Naive thymus-derived CD8-positive, alpha-beta T cell (primary cell): ENCODE measurements at regions not wholly inside any gene's neighbourhood (a gene's known extent, or its start where the extent isn't known, plus 50 kb on each side); places are given as distances from the start of the nearest gene placed in this dataset.

ENCODE experiments used
- ATAC-seq, 2 donors: fragments of 150-1000 bp; cut with Tn5 transposase in 1 of 2; sonication (Bioruptor Pico), chemical (Tn5 transposase) in 1 of 2; 1 replicate in 1 of 2; 2 replicates in 1 of 2; pipeline ENCODE4 v1.10.0; 2021; ENCODE audit warnings: mild to moderate bottlenecking in 2 of 2, moderate library complexity in 2 of 2
- POLR2A ChIA-PET: fragments of 350-600 bp; sonication (Branson Sonifier 250); formaldehyde crosslinking; loops from one replicate; lab custom pipeline; 2021; ENCODE audit warnings: antibody characterized with exemption; lab: Charles Lee
- DNase-seq, 10 donors: peaks; one replicate each; pipeline versions ENCODE4 v3.0.0 to v3.0.0-alpha.2; 2020 to 2022
- H3K27ac Mint-ChIP-seq, 10 donors: one replicate each; pipeline ENCODE4 v1.8.0; 2020 to 2022; ENCODE audit warnings: mild to moderate bottlenecking in 10 of 10, mixed read lengths in 10 of 10, moderate library complexity in 4 of 10, inconsistent platforms in 1 of 10
- H3K27me3 Mint-ChIP-seq, 5 donors: one replicate each; pipeline ENCODE4 v1.8.0; 2021 to 2022; ENCODE audit warnings: mixed read lengths in 5 of 5
- H3K36me3 Mint-ChIP-seq, 3 donors: one replicate each; pipeline ENCODE4 v1.8.0; 2020 to 2022; ENCODE audit warnings: mixed read lengths in 3 of 3, mild to moderate bottlenecking in 2 of 3, inconsistent platforms in 1 of 3
- H3K4me1 Mint-ChIP-seq, 4 donors: one replicate each; pipeline ENCODE4 v1.8.0; 2021 to 2022; ENCODE audit warnings: mixed read lengths in 4 of 4
- H3K4me3 Mint-ChIP-seq, 10 donors: one replicate each; pipeline ENCODE4 v1.8.0; 2020 to 2022; ENCODE audit warnings: mild to moderate bottlenecking in 10 of 10, mixed read lengths in 10 of 10, moderate library complexity in 6 of 10, inconsistent platforms in 1 of 10
- H3K9me3 Mint-ChIP-seq, 9 donors: one replicate each; pipeline ENCODE4 v1.8.0; 2020 to 2022; ENCODE audit warnings: mixed read lengths in 9 of 9, mild to moderate bottlenecking in 3 of 9, inconsistent platforms in 1 of 9, moderate library complexity in 1 of 9

DNA sequence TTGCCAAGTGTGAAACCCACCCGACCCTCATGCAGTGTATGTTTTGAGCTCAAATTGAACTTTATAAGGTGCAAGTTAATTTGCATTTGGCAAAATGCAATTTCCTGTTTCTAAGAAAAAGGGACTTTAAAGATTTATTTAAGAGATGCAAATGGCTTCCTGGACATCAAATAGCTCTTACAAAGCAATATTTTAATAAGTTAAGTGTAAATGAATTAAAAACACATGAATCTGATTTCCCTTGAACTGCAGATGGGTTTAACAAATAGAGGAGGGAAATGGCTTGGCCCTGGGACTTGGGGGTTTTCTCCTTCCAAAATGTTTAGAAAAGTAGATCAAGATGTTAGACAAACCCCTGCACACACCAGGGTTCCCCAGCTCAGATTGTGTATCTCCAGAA, 116.0 kb downstream of the EN1 start:
- no peaks in the 10 kb centered on the region for H3K36me3 Mint-ChIP-seq
- no peak overlapping the region for H3K4me3 Mint-ChIP-seq
- ATAC-seq (no peak), DNase-seq (no peak)
- POLR2A ChIA-PET = no interaction called here
- peaks cover 0 to 22% (median 3%) of the 10 kb centered on the region in 9 donors for H3K9me3 Mint-ChIP-seq
- H3K4me1 Mint-ChIP-seq = no peaks in the 10 kb centered on the region
- H3K27me3 Mint-ChIP-seq = peaks cover 0 to 32% (median 12%) of the 10 kb centered on the region in 5 donors
- H3K27ac Mint-ChIP-seq = no peak overlapping the region

DNA sequence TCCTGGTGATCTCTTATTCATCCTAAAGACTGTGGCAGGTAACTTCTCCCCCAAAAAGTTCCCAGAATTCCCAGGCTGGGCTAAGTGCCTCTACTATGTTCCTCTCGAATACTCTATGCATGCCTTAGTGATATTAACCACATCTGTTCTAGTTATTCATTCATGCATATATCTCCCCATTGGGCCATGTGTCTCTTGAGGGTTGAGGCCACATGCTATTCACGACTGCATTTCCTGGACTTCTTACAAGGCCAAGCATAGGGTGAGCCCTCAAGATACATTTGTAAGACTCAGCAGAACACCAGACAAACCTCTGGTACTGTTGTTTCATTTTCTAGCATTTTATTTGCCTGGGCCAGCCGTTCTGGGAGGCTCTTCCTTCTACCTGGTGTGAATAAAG, 117.0 kb downstream of the EN1 start:
- Mint-ChIP-seq H3K9me3 (peaks cover 0 to 22% (median 3%) of the 10 kb centered on the region in 9 donors), H3K36me3 (no peaks in the 10 kb centered on the region), H3K4me1 (no peaks in the 10 kb centered on the region), H3K27me3 (peaks cover 0 to 42% (median 15%) of the 10 kb centered on the region in 5 donors), H3K4me3 (no peak overlapping the region), H3K27ac (no peak overlapping the region)
- ATAC-seq (no peak), DNase-seq (no peak)
- POLR2A ChIA-PET = no interaction called here

DNA sequence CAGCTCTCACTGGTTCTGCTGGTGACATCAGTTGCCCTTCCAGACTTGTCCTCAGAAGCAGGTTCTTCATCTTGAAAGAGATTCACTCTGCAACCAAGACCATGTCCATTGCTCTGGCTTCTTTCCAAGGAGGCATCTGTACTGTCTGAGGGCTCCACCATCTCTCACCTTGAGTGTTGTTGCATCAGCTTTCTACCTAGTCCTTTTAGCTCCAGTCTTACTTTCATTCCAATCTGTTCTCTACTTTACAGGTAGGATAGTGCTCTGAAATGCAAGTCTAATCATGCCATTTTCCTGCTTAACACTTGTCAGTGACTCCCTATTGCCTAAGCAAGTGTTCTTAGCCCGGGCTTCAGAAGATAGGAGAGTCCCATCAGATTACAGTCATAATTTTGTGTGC, 117.7 kb downstream of the EN1 start:
- DNase-seq (no peak), ATAC-seq (no peak)
- Mint-ChIP-seq H3K4me3 (no peak overlapping the region), H3K36me3 (no peaks in the 10 kb centered on the region), H3K27ac (no peak overlapping the region), H3K27me3 (peaks cover 2 to 47% (median 15%) of the 10 kb centered on the region in 5 donors), H3K4me1 (no peaks in the 10 kb centered on the region), H3K9me3 (peaks cover 0 to 22% (median 3%) of the 10 kb centered on the region in 9 donors)
- POLR2A ChIA-PET = no interaction called here

DNA sequence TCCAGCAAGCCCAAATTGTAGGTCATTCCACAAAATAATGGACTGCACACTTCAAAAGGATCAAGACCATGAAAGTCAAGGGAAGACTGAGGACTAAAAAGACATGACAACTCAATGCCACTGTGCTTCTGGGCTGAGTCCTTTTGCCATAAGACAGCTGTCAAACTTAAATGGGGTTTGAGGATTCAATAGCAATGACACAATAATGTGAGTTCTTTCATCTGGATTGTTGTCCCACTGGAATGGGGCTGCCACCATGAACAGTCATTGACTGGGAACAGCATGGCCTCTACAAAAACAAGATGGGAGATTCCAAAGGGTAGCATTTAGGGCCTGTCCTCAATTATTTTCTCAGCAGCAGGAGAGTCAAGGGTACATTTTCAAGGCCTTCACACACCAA, 118.5 kb downstream of the EN1 start:
- Mint-ChIP-seq H3K9me3 (peaks cover 0 to 22% (median 3%) of the 10 kb centered on the region in 9 donors), H3K36me3 (no peaks in the 10 kb centered on the region), H3K27ac (no peak overlapping the region), H3K27me3 (peaks cover 3 to 55% (median 13%) of the 10 kb centered on the region in 5 donors), H3K4me3 (no peak overlapping the region), H3K4me1 (no peaks in the 10 kb centered on the region)
- POLR2A ChIA-PET = no interaction called here
- DNase-seq = no peak
- ATAC-seq = no peak

DNA sequence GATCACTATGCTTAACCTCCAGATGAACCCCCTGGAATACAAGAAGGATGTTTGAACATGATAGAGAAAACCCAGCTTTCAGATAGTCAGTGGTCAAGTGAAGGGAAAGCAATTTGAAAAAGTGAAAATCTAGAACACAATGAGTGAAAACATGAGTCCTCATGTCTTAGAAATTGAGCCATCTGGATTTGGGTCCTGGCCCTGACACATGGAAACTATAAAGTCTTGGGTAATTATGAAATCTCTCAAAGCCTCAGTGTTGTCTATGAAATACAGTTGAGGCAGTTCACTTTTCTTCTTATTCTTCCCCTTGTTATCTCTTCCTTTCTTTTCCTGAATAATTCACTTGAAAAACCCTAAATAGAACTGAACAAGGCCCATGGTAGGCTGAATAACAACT, 120.6 kb downstream of the EN1 start:
- DNase-seq (no peak), ATAC-seq (no peak)
- Mint-ChIP-seq H3K27me3 (peaks cover 3 to 64% (median 9%) of the 10 kb centered on the region in 5 donors), H3K9me3 (peaks cover 0 to 22% (median 2%) of the 10 kb centered on the region in 9 donors), H3K4me1 (no peaks in the 10 kb centered on the region), H3K4me3 (no peak overlapping the region), H3K36me3 (no peaks in the 10 kb centered on the region), H3K27ac (no peak overlapping the region)
- POLR2A ChIA-PET = no interaction called here

DNA sequence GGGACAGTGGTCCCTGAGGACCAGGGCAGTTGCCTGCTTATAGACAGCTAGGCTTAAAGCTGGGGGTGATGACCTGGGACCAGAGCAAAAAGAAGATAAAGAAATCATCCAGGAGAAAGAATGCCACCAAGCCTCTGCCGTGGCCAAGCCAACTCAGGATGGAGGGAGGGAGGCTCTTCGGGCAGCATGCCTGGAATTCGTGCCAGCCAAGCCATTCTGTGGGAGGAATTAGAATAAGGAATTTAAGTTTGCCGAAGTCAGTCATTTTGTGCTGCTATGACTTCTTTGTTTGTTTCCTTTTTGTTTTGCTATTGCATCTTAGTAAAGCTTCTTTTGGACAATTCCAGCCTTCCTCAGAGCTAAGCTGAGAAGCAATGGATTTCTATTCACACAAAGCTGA, 124.1 kb downstream of the EN1 start:
- DNase-seq = no peak
- Mint-ChIP-seq H3K4me1 (no peaks in the 10 kb centered on the region), H3K27ac (no peak overlapping the region), H3K36me3 (no peaks in the 10 kb centered on the region), H3K27me3 (peaks cover 3 to 60% (median 9%) of the 10 kb centered on the region in 5 donors), H3K4me3 (no peak overlapping the region), H3K9me3 (peaks cover 0 to 16% (median 0%) of the 10 kb centered on the region in 9 donors)
- POLR2A ChIA-PET = no interaction called here
- ATAC-seq = no peak

DNA sequence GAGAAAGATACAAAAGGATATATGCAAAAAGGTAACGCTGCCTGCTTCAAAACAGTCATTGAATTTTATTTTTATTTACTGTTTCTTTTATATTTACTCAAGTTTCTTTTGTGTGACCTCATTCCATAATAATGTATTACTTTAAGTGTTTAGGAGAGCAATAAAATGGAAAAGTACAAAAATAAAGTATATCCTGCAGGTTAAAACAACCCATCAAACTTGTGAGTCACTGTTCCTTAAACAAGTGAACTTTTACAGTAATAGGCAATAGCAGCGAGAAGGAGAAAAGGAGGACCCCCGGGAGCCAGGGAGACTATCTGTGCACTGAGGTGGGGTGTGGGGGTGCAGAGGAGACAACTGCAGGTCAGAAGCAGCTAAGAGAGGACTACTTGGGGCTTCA, 124.5 kb downstream of the EN1 start:
- Mint-ChIP-seq H3K4me3 (no peak overlapping the region), H3K27ac (no peak overlapping the region), H3K27me3 (peaks cover 3 to 60% (median 9%) of the 10 kb centered on the region in 5 donors), H3K4me1 (no peaks in the 10 kb centered on the region), H3K9me3 (peaks cover 0 to 15% (median 0%) of the 10 kb centered on the region in 9 donors), H3K36me3 (no peaks in the 10 kb centered on the region)
- POLR2A ChIA-PET = no interaction called here
- ATAC-seq (no peak), DNase-seq (no peak)

DNA sequence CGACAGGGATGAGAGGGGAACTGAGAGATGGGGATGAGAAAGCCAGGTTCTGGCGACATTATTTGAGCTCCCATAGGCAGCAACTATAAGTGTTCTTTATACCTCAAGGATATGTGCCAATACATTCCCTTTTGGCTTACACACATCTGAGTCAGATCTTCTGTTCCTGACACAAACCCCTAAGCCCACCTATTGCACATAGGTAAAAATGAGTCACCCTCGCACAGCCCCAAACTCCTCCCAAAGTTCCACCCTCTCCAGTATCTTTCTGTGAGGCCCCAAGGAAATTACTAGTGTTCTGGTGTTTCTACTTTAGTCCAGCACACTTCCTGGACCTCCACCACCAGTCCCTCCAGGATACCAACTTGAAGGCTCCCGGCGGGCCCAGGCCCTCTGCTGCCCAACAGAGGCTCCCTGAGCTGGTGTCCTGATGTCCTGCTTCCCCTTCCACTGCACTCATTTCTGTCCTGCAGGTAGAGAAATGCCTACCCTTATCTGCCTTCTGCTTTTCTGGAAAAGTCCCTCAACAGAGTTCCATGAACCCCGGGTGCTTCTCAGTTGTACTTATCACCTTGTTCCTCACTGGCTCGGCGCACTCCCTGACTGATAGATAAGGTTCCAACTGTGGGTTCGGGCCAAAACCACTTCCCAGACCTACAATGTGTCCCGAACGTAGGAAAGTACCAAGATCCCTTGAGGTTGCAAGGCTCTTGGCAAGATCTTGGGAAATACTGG, 125.5 kb downstream of the EN1 start:
- H3K9me3 Mint-ChIP-seq = peaks cover 0 to 5% (median 0%) of the 10 kb centered on the region in 9 donors
- no peak for ATAC-seq
- H3K27me3 Mint-ChIP-seq = peaks cover 3 to 50% (median 4%) of the 10 kb centered on the region in 5 donors
- no peak overlapping the region for H3K27ac Mint-ChIP-seq
- DNase-seq = no peak
- H3K4me1 Mint-ChIP-seq = no peaks in the 10 kb centered on the region
- no peaks in the 10 kb centered on the region for H3K36me3 Mint-ChIP-seq
- no peak overlapping the region for H3K4me3 Mint-ChIP-seq
- POLR2A ChIA-PET = no interaction called here

DNA sequence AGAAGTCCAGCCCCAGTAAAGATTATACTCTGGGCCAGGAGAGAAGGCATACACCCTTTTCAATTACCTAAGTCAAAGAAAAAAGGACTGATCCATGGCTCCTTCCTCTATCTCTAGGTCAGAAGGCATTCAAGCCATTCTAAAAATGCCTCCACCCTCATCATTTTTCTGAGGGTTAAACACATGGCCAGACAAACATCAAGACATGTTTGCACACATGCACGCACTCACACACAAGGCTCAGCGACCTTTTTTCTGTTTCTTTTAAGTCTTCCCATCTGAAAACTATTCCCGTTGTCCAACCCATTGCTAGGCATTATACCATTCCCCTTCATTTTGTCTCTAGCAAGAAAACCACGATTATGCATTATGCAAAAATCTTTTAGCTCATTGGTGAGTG, 126.6 kb downstream of the EN1 start:
- no peak for ATAC-seq
- Mint-ChIP-seq H3K27ac (no peak overlapping the region), H3K4me1 (no peaks in the 10 kb centered on the region), H3K4me3 (no peak overlapping the region), H3K36me3 (no peaks in the 10 kb centered on the region), H3K9me3 (no peaks in the 10 kb centered on the region), H3K27me3 (peaks cover 2 to 39% (median 4%) of the 10 kb centered on the region in 5 donors)
- DNase-seq = no peak
- POLR2A ChIA-PET = no interaction called here

DNA sequence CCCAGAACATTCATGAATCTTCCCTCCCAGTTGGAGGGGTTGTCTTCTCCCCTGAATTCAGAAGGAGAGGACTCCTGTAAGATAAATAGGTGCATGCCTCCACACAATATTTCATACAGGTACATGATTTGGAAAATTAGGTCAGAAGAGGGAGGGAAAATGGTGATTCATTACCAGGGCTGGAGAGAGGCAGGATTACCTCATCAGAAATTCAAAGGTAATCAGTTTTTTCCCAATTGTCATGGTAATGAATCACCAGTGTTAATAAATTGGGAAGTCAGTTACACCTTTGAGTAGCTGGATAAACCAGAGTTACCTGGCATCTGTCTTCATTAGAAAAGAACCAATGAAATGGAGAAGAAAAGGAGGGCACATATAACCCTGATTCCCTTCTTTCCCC, 128.5 kb downstream of the EN1 start:
- peaks cover 0 to 21% (median 5%) of the 10 kb centered on the region in 5 donors for H3K27me3 Mint-ChIP-seq
- H3K36me3 Mint-ChIP-seq = no peaks in the 10 kb centered on the region
- no peak overlapping the region for H3K4me3 Mint-ChIP-seq
- DNase-seq (no peak), ATAC-seq (no peak)
- H3K27ac Mint-ChIP-seq = no peak overlapping the region
- H3K4me1 Mint-ChIP-seq = no peaks in the 10 kb centered on the region
- POLR2A ChIA-PET = no interaction called here
- H3K9me3 Mint-ChIP-seq = no peaks in the 10 kb centered on the region

DNA sequence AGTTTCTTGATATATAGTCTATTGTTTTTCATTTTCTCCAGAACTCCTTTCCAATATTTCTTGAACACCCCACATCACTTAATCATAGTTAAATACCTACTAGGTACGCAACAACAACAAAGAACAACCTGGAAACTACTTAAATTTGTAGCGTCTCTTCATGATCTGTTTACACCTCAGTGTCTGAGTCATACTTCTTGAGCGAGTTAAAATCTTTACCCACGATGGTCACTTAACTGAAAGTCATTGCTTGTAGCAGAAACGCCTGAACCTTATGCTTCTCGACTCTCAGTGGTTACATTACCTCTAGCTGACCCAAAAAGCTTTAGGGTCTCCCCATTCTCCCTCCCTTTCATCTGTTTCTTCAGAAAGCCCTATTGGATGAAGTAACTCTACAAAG, 131.3 kb downstream of the EN1 start:
- Mint-ChIP-seq H3K27ac (no peak overlapping the region), H3K9me3 (no peaks in the 10 kb centered on the region), H3K4me3 (no peak overlapping the region), H3K27me3 (peaks cover 3 to 20% (median 7%) of the 10 kb centered on the region in 5 donors), H3K36me3 (no peaks in the 10 kb centered on the region), H3K4me1 (no peaks in the 10 kb centered on the region)
- POLR2A ChIA-PET = no interaction called here
- ATAC-seq (no peak), DNase-seq (no peak)

DNA sequence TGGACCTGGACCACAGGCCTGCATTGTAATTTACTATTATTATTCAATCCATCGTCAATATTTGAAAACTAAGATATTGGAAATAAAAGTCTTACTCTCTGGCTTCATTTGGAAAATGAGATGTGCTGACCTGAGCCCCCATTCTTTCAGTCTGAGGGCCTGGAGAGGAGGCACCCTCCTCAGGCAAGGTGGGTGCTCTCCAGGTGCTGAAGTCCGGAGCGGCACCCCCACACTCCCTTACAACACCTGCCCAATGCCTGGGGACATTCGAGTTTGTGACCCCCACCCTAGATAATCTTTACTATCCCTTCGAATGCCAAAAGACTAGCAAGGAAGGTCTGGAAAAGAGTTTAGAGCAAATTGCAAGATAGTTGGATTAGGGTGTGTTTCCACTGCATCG, 133.3 kb downstream of the EN1 start:
- H3K9me3 Mint-ChIP-seq = no peaks in the 10 kb centered on the region
- peaks cover 3 to 31% (median 9%) of the 10 kb centered on the region in 5 donors for H3K27me3 Mint-ChIP-seq
- H3K4me3 Mint-ChIP-seq = no peak overlapping the region
- POLR2A ChIA-PET = no interaction called here
- ATAC-seq (no peak), DNase-seq (no peak)
- no peak overlapping the region for H3K27ac Mint-ChIP-seq
- no peaks in the 10 kb centered on the region for H3K36me3 Mint-ChIP-seq
- no peaks in the 10 kb centered on the region for H3K4me1 Mint-ChIP-seq

DNA sequence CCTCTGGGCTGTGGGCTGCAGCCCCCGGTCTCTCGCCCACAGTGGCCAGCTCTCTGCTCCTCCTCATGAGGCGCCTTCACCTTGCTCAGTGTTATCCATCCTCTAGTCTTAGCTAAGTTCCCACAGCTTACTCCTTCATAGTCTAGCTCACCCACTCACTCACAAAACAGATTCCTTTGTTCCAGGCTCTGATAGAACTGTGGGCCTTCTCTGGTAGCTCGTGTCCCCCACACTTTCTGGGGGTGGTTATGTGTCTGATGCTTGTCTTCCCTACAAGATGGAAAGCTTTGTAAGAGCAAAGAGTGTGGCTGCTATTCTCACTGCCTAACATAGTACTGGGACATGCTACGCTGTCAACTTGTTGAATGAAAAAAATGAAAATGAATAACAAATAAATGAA, 135.8 kb downstream of the EN1 start:
- ATAC-seq (no peak), DNase-seq (no peak)
- Mint-ChIP-seq H3K4me1 (no peaks in the 10 kb centered on the region), H3K4me3 (no peak overlapping the region), H3K9me3 (peaks cover 0 to 3% (median 0%) of the 10 kb centered on the region in 9 donors), H3K36me3 (no peaks in the 10 kb centered on the region), H3K27ac (no peak overlapping the region), H3K27me3 (peaks cover 3 to 27% (median 9%) of the 10 kb centered on the region in 5 donors)
- POLR2A ChIA-PET = no interaction called here

DNA sequence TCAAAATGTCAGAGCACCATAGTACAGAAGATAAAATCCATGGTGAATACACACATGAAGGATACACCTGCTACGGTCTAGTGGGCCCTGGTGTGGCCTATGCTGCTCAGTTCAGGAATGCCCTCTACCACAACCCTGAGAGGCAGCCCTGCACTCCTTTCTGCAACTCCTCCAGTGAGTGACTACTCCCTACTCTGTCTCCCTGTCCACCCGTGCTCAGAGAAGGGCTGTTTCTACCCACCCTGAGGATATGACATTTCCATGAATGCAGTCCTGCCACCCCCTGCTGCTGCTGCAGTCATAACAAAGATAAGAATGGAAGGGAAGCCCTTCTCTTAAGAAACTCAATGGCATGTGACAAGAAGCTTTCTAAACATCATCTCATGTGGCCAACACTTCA, 137.0 kb downstream of the EN1 start:
- no peak for DNase-seq
- peaks cover 3 to 38% (median 12%) of the 10 kb centered on the region in 5 donors for H3K27me3 Mint-ChIP-seq
- no peak for ATAC-seq
- no peak overlapping the region for H3K27ac Mint-ChIP-seq
- H3K4me3 Mint-ChIP-seq = no peak overlapping the region
- peaks cover 0 to 3% (median 0%) of the 10 kb centered on the region in 9 donors for H3K9me3 Mint-ChIP-seq
- H3K4me1 Mint-ChIP-seq = no peaks in the 10 kb centered on the region
- POLR2A ChIA-PET = no interaction called here
- H3K36me3 Mint-ChIP-seq = no peaks in the 10 kb centered on the region
